NT2/D1 (cell line): ENCODE measurements at regions not wholly inside any gene's neighbourhood (a gene's known extent, or its start where the extent isn't known, plus 50 kb on each side); places are given as distances from the start of the nearest gene placed in this dataset.

Experiments
- SUZ12 ChIP-seq: IDR thresholded peaks from 2 replicates; pipeline ENCODE4 v1.6.1; 2011; ENCODE audit not compliant: insufficient read length, insufficient read depth; ENCODE audit errors: extremely low read depth
- YY1 ChIP-seq: IDR thresholded peaks from 2 replicates; pipeline ENCODE4 v1.6.1; 2011; ENCODE audit not compliant: insufficient read length, insufficient read depth
- ZNF274 ChIP-seq: IDR thresholded peaks from 2 replicates; pipeline ENCODE4 v1.6.1; 2011; ENCODE audit warnings: mild to moderate bottlenecking, low read depth, low read length

- TF ChIP-seq YY1, result no peak
- no peak for TF ChIP-seq ZNF274
- no peak for TF ChIP-seq SUZ12
Observed at GRCh38 chr20:60203451-60203850, 245.2 kb downstream of the CDH26 start.
